ENCODE measurements at regions not wholly inside any gene's neighbourhood (a gene's known extent, or its start where the extent isn't known, plus 50 kb on each side); places are given as distances from the start of the nearest gene placed in this dataset.
"Not testable (repeated sequence)": the region's sequence is repeated elsewhere in the genome, so short reads cannot be mapped to it uniquely, and the experiment has no call there.

GRCh38 chr5:18576586-18576985 lies 942.3 kb downstream of the TAF11L14 start:
- H3K4me1 Mint-ChIP-seq = no peaks in the 10 kb centered on the region
- no peaks in the 10 kb centered on the region for H3K36me3 Mint-ChIP-seq (ENCODE audit: low read depth)
- intact Hi-C loops (cut with micrococcal nuclease) = no loop called here
- H3K27me3 Mint-ChIP-seq = no peaks in the 10 kb centered on the region
- H3K27ac Mint-ChIP-seq = no peak overlapping the region
- no peak overlapping the region for H3K4me3 Mint-ChIP-seq
- no peaks in the 10 kb centered on the region for H3K9me3 Mint-ChIP-seq
- no peak for DNase-seq

- no peak for DNase-seq
- Mint-ChIP-seq H3K4me1 (no peaks in the 10 kb centered on the region), H3K27me3 (no peaks in the 10 kb centered on the region), H3K9me3 (no peaks in the 10 kb centered on the region), H3K27ac (no peak overlapping the region), H3K4me3 (no peak overlapping the region), H3K36me3 (ENCODE audit: low read depth) (no peaks in the 10 kb centered on the region)
- intact Hi-C loops (cut with micrococcal nuclease) = no loop called here
Observed at GRCh38 chr5:18601185-18601584, 966.9 kb downstream of the TAF11L14 start.

GRCh38 chr5:18602402-18602801 lies 968.1 kb downstream of the TAF11L14 start:
- H3K27ac Mint-ChIP-seq = no peak overlapping the region
- H3K36me3 Mint-ChIP-seq (ENCODE audit: low read depth) = no peaks in the 10 kb centered on the region
- H3K4me3 Mint-ChIP-seq = no peak overlapping the region
- intact Hi-C loops (cut with micrococcal nuclease) = no loop called here
- DNase-seq = no peak
- H3K9me3 Mint-ChIP-seq = no peaks in the 10 kb centered on the region
- H3K27me3 Mint-ChIP-seq = no peaks in the 10 kb centered on the region
- no peaks in the 10 kb centered on the region for H3K4me1 Mint-ChIP-seq

GRCh38 chr5:18605186-18605585 lies 970.9 kb downstream of the TAF11L14 start:
- Mint-ChIP-seq H3K9me3 (no peaks in the 10 kb centered on the region), H3K4me1 (no peaks in the 10 kb centered on the region), H3K36me3 (ENCODE audit: low read depth) (no peaks in the 10 kb centered on the region), H3K4me3 (no peak overlapping the region), H3K27ac (no peak overlapping the region), H3K27me3 (no peaks in the 10 kb centered on the region)
- DNase-seq = no peak
- intact Hi-C loops (cut with micrococcal nuclease) = no loop called here

GRCh38 chr5:18607570-18607969 lies 973.3 kb downstream of the TAF11L14 start:
- Mint-ChIP-seq H3K4me3 (no peak overlapping the region), H3K27ac (no peak overlapping the region), H3K4me1 (no peaks in the 10 kb centered on the region), H3K9me3 (no peaks in the 10 kb centered on the region), H3K27me3 (no peaks in the 10 kb centered on the region), H3K36me3 (ENCODE audit: low read depth) (no peaks in the 10 kb centered on the region)
- DNase-seq = no peak
- intact Hi-C loops (cut with micrococcal nuclease) = no loop called here

GRCh38 chr5:18617191-18617590 lies 982.9 kb downstream of the TAF11L14 start:
- H3K27ac Mint-ChIP-seq; intact Hi-C loops (cut with micrococcal nuclease); H3K4me1 Mint-ChIP-seq; H3K27me3 Mint-ChIP-seq; H3K4me3 Mint-ChIP-seq; DNase-seq; H3K36me3 Mint-ChIP-seq (ENCODE audit: low read depth): not testable (repeated sequence)
- peaks cover 19% of the 10 kb centered on the region for H3K9me3 Mint-ChIP-seq

GRCh38 chr5:18630458-18631045 lies 996.3 kb downstream of the TAF11L14 start:
- Mint-ChIP-seq H3K36me3 (ENCODE audit: low read depth) (no peaks in the 10 kb centered on the region), H3K9me3 (no peaks in the 10 kb centered on the region), H3K27me3 (no peaks in the 10 kb centered on the region), H3K27ac (no peak overlapping the region), H3K4me1 (no peaks in the 10 kb centered on the region), H3K4me3 (no peak overlapping the region)
- no peak for DNase-seq
- intact Hi-C loops (cut with micrococcal nuclease) = no loop called here

- no peak overlapping the region for H3K27ac Mint-ChIP-seq
- intact Hi-C loops (cut with micrococcal nuclease) = no loop called here
- peaks cover 9% of the 10 kb centered on the region for H3K9me3 Mint-ChIP-seq
- no peak overlapping the region for H3K4me3 Mint-ChIP-seq
- no peaks in the 10 kb centered on the region for H3K36me3 Mint-ChIP-seq (ENCODE audit: low read depth)
- DNase-seq = no peak
- no peaks in the 10 kb centered on the region for H3K27me3 Mint-ChIP-seq
- no peaks in the 10 kb centered on the region for H3K4me1 Mint-ChIP-seq
Observed at GRCh38 chr5:18652404-18653215, 1018.4 kb downstream of the TAF11L14 start.

- Mint-ChIP-seq H3K4me3 (no peak overlapping the region), H3K9me3 (peaks cover 9% of the 10 kb centered on the region), H3K27ac (no peak overlapping the region), H3K27me3 (no peaks in the 10 kb centered on the region), H3K36me3 (ENCODE audit: low read depth) (no peaks in the 10 kb centered on the region), H3K4me1 (no peaks in the 10 kb centered on the region)
- intact Hi-C loops (cut with micrococcal nuclease) = no loop called here
- DNase-seq = no peak
Observed at GRCh38 chr5:18653216-18653752, 1019.0 kb downstream of the TAF11L14 start.

- H3K4me1 Mint-ChIP-seq = no peaks in the 10 kb centered on the region
- intact Hi-C loops (cut with micrococcal nuclease) = no loop called here
- no peaks in the 10 kb centered on the region for H3K36me3 Mint-ChIP-seq (ENCODE audit: low read depth)
Observed at GRCh38 chr5:18660511-18660910, 1026.3 kb downstream of the TAF11L14 start.

GRCh38 chr5:18662231-18662630 lies 1028.0 kb downstream of the TAF11L14 start:
- intact Hi-C loops (cut with micrococcal nuclease) = no loop called here
- Mint-ChIP-seq H3K9me3 (no peaks in the 10 kb centered on the region), H3K36me3 (ENCODE audit: low read depth) (no peaks in the 10 kb centered on the region), H3K27ac (no peak overlapping the region), H3K27me3 (no peaks in the 10 kb centered on the region), H3K4me1 (no peaks in the 10 kb centered on the region), H3K4me3 (no peak overlapping the region)
- no peak for DNase-seq

More at GRCh38 chr5:18660511-18660910, 1026.3 kb downstream of the TAF11L14 start:
- Mint-ChIP-seq H3K27ac (no peak overlapping the region), H3K4me3 (no peak overlapping the region), H3K9me3 (no peaks in the 10 kb centered on the region), H3K27me3 (no peaks in the 10 kb centered on the region)
- DNase-seq = no peak

GRCh38 chr5:18674212-18674611 lies 1040.0 kb downstream of the TAF11L14 start:
- intact Hi-C loops (cut with micrococcal nuclease); H3K9me3 Mint-ChIP-seq; DNase-seq: not testable (repeated sequence)

GRCh38 chr5:18675041-18675440 lies 1040.8 kb downstream of the TAF11L14 start:
- intact Hi-C loops (cut with micrococcal nuclease) = no loop called here
- H3K36me3 Mint-ChIP-seq (ENCODE audit: low read depth) = no peaks in the 10 kb centered on the region
- no peak for DNase-seq
- H3K4me3 Mint-ChIP-seq = no peak overlapping the region
- no peaks in the 10 kb centered on the region for H3K4me1 Mint-ChIP-seq
- no peak overlapping the region for H3K27ac Mint-ChIP-seq
- H3K27me3 Mint-ChIP-seq = no peaks in the 10 kb centered on the region
- H3K9me3 Mint-ChIP-seq = no peaks in the 10 kb centered on the region

More at GRCh38 chr5:18674212-18674611, 1040.0 kb downstream of the TAF11L14 start:
- not testable (repeated sequence) for H3K27ac Mint-ChIP-seq; H3K4me1 Mint-ChIP-seq; H3K36me3 Mint-ChIP-seq (ENCODE audit: low read depth); H3K4me3 Mint-ChIP-seq; H3K27me3 Mint-ChIP-seq

- no peak overlapping the region for H3K4me3 Mint-ChIP-seq
- peaks cover 3% of the 10 kb centered on the region for H3K9me3 Mint-ChIP-seq
- no peak for DNase-seq
- intact Hi-C loops (cut with micrococcal nuclease) = no loop called here
- H3K4me1 Mint-ChIP-seq = no peaks in the 10 kb centered on the region
- H3K36me3 Mint-ChIP-seq (ENCODE audit: low read depth) = no peaks in the 10 kb centered on the region
- H3K27ac Mint-ChIP-seq = no peak overlapping the region
- H3K27me3 Mint-ChIP-seq = no peaks in the 10 kb centered on the region
Observed at GRCh38 chr5:18686253-18686652, 1052.0 kb downstream of the TAF11L14 start.

Measured in activated CD4-positive, alpha-beta T cell treated with anti-CD3 and anti-CD28 coated beads, Interleukin-2, amount 10 ng/mL, durations not matched to agents 24 days and 14 days (primary cell).